ENCODE measurements at regions not wholly inside any gene's neighbourhood (a gene's known extent, or its start where the extent isn't known, plus 50 kb on each side); places are given as distances from the start of the nearest gene placed in this dataset.

DNA sequence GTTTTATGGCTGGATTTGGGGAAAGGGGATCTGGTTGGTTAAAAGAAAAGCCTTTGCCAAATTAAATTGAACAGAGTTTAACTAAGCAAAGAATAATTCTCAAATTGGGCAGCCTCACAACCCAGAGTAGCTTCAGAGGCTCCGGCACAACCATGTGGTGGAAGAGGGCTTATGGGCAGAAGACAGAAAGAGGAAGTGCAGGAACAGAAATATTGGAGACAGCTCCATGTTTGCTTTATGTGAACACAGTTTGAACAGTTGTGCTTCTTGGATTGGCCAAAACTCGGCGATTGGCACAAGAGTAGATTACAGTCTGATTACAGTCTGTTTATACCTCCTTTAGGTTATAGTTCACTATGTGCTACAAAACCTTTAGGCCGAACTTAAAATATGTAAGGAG is 562.7 kb downstream of the TRIML1 start:
- TF ChIP-seq, protein P1, sequence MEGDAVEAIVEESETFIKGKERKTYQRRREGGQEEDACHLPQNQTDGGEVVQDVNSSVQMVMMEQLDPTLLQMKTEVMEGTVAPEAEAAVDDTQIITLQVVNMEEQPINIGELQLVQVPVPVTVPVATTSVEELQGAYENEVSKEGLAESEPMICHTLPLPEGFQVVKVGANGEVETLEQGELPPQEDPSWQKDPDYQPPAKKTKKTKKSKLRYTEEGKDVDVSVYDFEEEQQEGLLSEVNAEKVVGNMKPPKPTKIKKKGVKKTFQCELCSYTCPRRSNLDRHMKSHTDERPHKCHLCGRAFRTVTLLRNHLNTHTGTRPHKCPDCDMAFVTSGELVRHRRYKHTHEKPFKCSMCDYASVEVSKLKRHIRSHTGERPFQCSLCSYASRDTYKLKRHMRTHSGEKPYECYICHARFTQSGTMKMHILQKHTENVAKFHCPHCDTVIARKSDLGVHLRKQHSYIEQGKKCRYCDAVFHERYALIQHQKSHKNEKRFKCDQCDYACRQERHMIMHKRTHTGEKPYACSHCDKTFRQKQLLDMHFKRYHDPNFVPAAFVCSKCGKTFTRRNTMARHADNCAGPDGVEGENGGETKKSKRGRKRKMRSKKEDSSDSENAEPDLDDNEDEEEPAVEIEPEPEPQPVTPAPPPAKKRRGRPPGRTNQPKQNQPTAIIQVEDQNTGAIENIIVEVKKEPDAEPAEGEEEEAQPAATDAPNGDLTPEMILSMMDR (IDR thresholded peaks at IDR 0.05; ENCODE audit: insufficient read depth, low read length) = no peak
- no peak overlapping the region for H3K4me3 ChIP-seq (ENCODE audit: low read depth, low read length)
- DNase-seq (ENCODE audit: low read depth) = no peak

DNA sequence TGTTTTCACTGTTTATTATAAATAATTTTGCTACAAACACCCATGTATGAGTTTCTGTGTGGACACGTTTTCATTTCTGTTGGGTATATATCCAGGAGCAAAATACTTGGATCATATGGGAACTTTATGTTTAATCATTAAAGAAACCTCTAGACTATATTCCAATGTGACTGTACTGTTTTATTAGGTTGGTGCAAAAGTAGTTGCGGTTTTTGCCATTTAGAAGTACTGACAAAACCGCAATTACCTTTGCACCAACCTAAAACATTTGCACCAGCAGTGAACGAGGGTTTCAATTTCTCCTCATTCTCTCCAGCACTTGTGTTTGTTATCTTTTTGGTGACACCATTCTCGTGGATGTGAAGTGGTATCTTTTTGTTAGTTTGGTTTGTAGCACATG is 565.0 kb downstream of the TRIML1 start:
- DNase-seq (ENCODE audit: low read depth) = no peak
- no peak overlapping the region for H3K4me3 ChIP-seq (ENCODE audit: low read depth, low read length)
- TF ChIP-seq, protein P1 (IDR thresholded peaks at IDR 0.05; ENCODE audit: insufficient read depth, low read length) = no peak

DNA sequence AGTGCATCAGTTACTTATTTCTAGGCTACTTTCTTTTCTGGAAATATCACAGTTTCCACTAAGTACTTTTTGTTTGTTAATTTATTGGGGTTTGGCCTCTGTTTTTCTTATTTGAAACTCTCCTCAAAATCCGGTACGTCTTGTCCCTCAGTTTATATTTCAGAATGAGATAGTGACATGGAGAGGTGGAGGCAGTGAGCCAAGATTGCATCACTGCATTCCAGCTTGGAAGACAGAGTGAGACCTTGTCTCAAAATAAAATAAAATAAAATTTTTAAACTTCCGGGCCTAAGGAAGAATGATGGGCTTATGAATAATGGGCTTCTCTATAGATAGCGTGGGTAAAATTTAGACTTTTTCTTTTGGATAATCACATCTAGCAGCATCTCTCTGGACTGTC is 567.8 kb downstream of the TRIML1 start:
- TF ChIP-seq, protein P1 (IDR thresholded peaks at IDR 0.05; ENCODE audit: insufficient read depth, low read length) = no peak
- H3K4me3 ChIP-seq (ENCODE audit: low read depth, low read length) = no peak overlapping the region
- no peak for DNase-seq (ENCODE audit: low read depth)

DNA sequence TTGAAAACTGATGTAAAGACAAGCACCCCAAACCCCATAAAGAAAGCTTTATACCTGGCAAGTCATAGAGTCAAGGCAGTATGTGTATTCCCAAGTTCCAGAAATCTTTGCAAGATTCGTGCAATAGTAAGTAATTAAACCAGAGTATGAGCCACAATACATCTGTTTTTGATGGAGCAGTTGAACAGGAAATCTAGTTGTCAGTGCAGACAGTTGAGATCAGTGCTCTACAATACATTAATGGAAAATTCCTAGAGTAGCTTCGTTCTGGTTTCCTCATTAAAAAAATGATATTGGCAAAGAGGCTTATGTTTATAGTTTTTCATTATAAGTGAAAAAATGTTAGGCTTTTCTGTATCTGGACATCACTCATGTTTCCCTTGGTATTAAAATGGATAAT is 575.3 kb downstream of the TRIML1 start:
- H3K4me3 ChIP-seq (ENCODE audit: low read depth, low read length) = no peak overlapping the region
- DNase-seq (ENCODE audit: low read depth) = no peak
- TF ChIP-seq, protein P1 (IDR thresholded peaks at IDR 0.05; ENCODE audit: insufficient read depth, low read length) = no peak

DNA sequence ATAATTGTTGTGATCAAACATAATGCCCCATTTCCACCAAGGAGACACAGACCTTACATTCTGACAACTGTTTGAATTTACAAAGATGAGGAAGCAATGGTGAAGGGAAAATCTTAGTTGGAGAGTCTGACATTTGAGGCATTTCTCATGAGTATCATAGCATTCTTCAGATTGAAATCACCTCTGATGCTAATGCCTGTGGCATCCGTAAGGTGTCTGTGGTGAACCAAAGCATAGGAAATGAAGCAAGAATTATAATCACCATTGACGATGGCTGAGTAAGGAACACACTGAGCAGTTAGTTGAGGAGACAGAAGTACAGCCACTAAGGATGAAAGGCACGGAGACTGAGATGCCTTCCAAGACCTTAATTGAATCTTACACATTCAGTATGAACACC is 575.7 kb downstream of the TRIML1 start:
- TF ChIP-seq, protein P1 (IDR thresholded peaks at IDR 0.05; ENCODE audit: insufficient read depth, low read length) = no peak
- H3K4me3 ChIP-seq (ENCODE audit: low read depth, low read length) = no peak overlapping the region
- DNase-seq (ENCODE audit: low read depth) = no peak

DNA sequence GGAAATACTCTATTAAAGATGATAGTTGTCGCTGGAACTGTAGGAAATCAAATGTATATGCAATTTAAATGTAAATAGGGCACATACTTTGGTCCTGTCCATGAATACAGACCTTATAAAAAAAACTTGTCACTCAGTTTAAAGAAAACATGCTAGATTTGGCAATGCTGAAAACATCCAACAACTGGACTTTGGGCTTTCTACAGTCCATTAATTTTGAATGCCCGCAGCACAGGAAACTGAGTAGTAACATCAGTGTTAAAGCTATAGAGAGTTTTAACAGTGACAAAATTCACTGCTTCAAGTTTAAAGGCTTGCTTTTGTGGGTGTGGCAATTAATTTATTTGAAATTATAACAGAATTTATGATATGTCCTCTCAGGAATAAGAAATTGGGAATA is 578.4 kb downstream of the TRIML1 start:
- no peak for DNase-seq (ENCODE audit: low read depth)
- TF ChIP-seq, protein P1 (IDR thresholded peaks at IDR 0.05; ENCODE audit: insufficient read depth, low read length) = no peak

DNA sequence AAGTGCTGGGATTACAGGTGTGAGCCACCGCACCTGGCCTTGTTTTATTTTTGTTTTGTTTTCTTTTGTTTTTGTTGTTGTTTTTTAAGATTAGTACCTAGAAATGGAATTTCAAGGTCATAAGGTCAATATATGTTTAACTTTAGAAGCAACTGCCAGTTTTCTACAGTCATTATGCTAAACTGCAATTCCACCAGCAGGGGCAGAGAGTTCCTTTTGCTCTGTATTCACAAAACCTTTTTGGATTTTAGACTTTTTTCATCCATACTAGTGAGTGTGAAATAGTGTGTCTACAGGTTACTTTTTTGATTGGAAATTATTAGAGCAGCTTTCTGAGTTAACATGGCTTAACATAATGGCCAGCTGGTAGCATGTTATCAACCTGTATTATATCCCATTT is 580.6 kb downstream of the TRIML1 start:
- no peak for DNase-seq (ENCODE audit: low read depth)
- H3K4me3 ChIP-seq (ENCODE audit: low read depth, low read length) = no peak overlapping the region
- TF ChIP-seq, protein P1 (IDR thresholded peaks at IDR 0.05; ENCODE audit: insufficient read depth, low read length) = no peak

More for the DNA sequence above, 578.4 kb downstream of the TRIML1 start:
- no peak overlapping the region for H3K4me3 ChIP-seq (ENCODE audit: low read depth, low read length)
